HCT116 (cell line): ENCODE measurements at regions not wholly inside any gene's neighbourhood (a gene's known extent, or its start where the extent isn't known, plus 50 kb on each side); places are given as distances from the start of the nearest gene placed in this dataset.

Experiments
- CBX3 ChIP-seq: IDR thresholded peaks from 2 replicates; pipeline ENCODE4 v1.6.1; 2012; ENCODE audit warnings: low read depth
- POLR2A ChIP-seq: IDR thresholded peaks from 2 replicates; pipeline ENCODE4 v1.7.0; 2011; ENCODE audit warnings: borderline replicate concordance; ENCODE audit not compliant: insufficient read depth, insufficient read length; ENCODE audit errors: extremely low read depth
- SRF ChIP-seq: IDR thresholded peaks from 2 replicates; pipeline ENCODE4 v1.6.1; 2012; ENCODE audit warnings: low read depth
- YY1 ChIP-seq: IDR thresholded peaks from 2 replicates; pipeline ENCODE4 v1.6.1; 2011; ENCODE audit warnings: low read length, low read depth, moderate library complexity, mild to moderate bottlenecking; ENCODE audit not compliant: insufficient replicate concordance; ENCODE audit errors: extremely low read depth
- TF ChIP-seq, protein P1 (sequence below), 3 experiments: fragments of 200-600 bp in 1 of 3; sonication (generic) in 1 of 3; IDR thresholded peaks in 2 of 3; conservative IDR thresholded peaks in 1 of 3; 2 replicates each; pipeline ENCODE4 v1.5.1; 2012 to 2017; ENCODE audit warnings: low read depth in 2 of 3, low read length in 2 of 3, antibody characterized with exemption in 1 of 3, borderline replicate concordance in 1 of 3, control low read depth in 1 of 3, mild to moderate bottlenecking in 1 of 3, mixed read lengths in 1 of 3, mixed run types in 1 of 3, moderate library complexity in 1 of 3; ENCODE audit not compliant: insufficient read depth in 1 of 3

DNA sequence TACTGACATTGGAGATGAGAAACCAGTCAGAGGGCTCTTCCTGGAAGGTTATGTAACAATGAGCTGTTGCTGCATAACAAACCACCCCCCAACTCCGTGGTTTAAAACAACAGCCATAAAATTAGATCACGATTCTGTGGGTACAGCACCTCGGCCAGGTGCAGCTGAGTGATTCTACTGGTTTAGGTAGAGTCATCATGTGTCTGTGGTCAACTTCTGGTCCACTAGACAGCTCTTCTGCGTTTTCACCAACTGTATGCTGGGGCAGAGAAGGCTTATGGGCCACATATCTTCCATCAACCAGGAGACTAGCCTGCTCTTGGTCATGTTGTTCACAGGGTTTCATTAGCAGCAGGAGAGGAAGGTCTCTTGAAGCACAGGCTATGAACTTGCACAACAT is 585.5 kb downstream of the KCTD12 start:
- TF ChIP-seq YY1 (no peak), SRF (no peak), POLR2A (no peak), CBX3 (no peak)
- TF ChIP-seq, protein P1, sequence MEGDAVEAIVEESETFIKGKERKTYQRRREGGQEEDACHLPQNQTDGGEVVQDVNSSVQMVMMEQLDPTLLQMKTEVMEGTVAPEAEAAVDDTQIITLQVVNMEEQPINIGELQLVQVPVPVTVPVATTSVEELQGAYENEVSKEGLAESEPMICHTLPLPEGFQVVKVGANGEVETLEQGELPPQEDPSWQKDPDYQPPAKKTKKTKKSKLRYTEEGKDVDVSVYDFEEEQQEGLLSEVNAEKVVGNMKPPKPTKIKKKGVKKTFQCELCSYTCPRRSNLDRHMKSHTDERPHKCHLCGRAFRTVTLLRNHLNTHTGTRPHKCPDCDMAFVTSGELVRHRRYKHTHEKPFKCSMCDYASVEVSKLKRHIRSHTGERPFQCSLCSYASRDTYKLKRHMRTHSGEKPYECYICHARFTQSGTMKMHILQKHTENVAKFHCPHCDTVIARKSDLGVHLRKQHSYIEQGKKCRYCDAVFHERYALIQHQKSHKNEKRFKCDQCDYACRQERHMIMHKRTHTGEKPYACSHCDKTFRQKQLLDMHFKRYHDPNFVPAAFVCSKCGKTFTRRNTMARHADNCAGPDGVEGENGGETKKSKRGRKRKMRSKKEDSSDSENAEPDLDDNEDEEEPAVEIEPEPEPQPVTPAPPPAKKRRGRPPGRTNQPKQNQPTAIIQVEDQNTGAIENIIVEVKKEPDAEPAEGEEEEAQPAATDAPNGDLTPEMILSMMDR (IDR thresholded peaks at IDR 0.05 in 2 of 3, conservative IDR thresholded peaks at IDR 0.05 in 1 of 3; ENCODE audit: borderline replicate concordance in 1 of 3, insufficient read depth in 1 of 3, low read depth in 2 of 3, low read length in 2 of 3): no peak
